Stimulated activated CD4-positive, alpha-beta T cell treated with anti-CD3 and anti-CD28 coated beads, Interleukin-4, amount 100 ng/mL, for 24 hours (primary cell): ENCODE measurements at regions not wholly inside any gene's neighbourhood (a gene's known extent, or its start where the extent isn't known, plus 50 kb on each side); places are given as distances from the start of the nearest gene placed in this dataset.

ENCODE experiments used
- DNase-seq: peaks from one replicate; pipeline ENCODE4 v3.0.0-alpha.2; 2020

DNA sequence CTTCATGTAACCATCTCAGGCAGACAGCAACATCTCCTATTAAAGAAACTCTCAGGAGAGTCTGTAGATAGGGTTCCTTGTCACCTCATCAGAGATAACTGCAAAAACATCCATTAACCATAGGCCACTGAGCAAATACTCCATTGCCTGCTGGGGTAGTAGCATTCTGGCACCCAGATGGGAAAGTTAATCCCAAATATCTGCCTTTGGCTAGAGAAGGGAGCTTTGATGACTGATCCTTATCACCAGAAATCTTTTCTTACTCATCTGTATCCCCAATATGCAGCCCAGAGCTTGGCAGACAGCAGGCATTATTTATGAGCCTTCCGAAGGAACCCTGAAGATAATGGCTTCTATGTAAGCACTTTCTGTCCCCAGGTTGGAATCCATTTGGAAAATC is 173.1 kb downstream of the MFSD1 start:
- DNase-seq = no peak

- no peak for DNase-seq
Measured at GRCh38 chr3:158976966-158977365, 175.1 kb downstream of the MFSD1 start.

GRCh38 chr3:158977497-158977896 is 175.6 kb downstream of the MFSD1 start:
- no peak for DNase-seq

DNA sequence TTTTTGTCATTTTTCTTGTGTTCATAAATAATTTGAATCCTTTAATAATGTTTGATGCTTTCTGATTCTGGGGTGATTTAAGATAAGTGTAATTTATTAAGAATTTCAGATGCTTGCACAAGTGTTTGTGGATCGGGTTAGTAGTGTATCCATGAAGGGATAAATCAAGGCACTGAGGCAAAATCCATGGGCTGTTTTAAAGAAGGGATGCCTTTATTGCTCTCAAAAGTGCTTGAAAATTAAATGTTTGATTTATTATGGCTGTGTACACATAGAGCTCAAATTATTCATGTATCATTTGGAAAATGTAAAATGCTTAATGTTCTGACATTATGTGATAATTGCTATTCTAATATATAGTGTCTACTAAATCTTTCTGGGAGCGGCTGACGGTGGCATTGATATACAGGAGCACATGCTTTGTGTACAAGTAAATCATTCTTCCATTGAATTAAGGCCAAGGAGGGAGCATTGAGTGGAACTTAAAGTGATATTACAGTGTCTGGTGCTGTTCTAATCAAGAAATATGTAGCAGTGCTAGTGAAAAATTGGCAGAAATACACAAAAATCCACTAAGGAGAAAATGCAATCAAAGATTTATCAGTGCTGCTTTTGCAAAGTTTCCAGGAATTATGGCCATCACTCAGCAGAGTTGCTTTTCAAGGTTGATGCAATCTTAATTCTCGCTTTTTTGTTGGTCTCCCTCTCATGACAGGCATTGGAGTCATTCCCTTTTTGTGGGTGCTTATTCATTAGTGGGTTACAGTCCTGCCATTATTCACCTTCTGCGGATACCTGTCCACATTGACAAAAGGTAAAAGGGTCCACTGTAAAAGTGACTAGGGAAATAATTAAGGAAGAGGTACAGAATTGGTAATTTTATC is 181.6 kb downstream of the MFSD1 start:
- DNase-seq = no peak

DNA sequence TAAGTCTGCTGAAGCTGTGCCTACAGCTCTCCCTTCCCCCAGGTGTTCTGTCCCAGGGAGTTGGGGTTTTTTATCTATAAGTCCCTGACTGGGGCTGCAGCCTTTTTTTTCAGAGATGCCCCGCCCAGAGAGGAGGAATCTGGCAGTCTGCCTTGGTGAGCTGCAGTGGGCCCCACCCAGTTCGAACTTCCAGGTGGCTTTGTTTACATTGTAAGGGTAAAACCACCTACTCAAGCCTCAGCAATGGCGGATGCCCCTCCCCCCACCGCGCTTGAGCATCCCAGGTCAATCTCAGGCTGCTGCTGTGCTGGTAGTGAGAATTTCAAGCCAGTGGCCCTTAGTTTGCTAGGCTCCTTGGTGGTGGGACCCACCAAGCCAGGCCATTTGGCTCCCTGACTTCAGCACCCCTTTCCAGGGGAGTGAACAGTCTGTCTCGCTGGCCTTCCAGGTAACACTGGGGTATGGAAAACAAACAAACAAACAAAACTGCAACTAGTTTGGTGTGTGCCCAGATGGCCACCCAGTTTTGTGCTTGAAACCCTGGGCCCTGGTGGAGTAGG is 189.4 kb downstream of the MFSD1 start:
- no peak for DNase-seq

- DNase-seq = no peak
Measured at GRCh38 chr3:158992463-158992862, 190.6 kb downstream of the MFSD1 start.

GRCh38 chr3:158994386-158994785 is 192.5 kb downstream of the MFSD1 start:
- no peak for DNase-seq

DNA sequence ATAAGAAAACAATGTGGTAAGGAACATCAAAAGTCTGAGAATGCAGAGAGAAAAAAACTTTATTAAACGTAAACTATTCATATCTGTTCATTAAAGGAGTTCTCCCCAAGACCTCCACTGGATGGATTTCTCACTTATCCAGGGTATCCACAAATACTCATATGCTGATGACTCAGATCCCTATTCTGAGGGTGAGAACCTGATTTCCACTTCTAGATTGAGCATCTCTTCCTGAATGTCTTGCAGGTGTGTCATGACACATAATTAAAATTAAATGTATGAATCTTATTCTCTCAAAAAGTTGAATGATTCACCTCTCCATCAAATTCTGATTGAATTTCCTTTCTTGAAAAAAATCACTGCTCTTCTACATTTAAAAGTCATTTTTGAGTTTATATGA is 199.9 kb downstream of the MFSD1 start:
- no peak for DNase-seq

DNA sequence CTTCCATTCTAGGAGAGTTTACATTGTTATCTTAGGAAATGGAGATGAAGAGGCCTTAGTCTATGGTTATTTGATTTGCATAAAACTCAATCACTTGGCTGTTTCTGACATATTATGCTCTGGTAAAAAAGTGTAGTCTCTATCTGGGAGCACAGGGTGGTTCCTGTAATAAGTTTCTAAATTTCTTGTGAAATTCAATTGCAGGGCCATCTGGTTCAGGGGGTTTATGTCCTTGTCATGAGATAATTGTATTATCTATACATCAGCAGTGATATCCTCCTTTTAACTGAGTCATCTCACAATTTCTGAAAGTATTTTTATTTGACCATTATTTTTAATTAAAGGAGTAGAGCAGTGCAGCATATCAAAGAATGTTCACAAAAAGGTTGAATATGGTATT is 203.3 kb downstream of the MFSD1 start:
- DNase-seq = no peak

DNA sequence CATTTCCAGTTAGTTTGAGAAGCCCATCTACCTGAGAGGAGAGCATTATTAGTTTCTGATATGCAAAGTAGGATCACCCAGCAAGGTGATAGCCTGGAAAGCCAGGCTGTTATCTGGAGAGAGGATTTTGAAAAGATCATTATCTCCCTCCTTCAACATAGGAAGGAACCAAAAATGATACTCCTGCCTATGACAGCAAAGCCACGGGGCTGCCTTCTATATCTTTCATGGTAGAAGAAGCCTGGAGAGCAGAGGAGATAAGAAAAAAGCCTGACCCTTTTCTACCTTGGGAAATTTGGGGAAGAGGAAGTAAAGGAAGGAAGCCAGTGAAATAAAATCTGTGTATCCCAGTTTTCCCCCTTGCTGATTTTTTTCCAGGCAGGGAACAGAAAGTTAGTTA is 205.5 kb downstream of the MFSD1 start:
- no peak for DNase-seq

GRCh38 chr3:159008401-159008800 is 206.5 kb downstream of the MFSD1 start:
- DNase-seq = no peak

DNA sequence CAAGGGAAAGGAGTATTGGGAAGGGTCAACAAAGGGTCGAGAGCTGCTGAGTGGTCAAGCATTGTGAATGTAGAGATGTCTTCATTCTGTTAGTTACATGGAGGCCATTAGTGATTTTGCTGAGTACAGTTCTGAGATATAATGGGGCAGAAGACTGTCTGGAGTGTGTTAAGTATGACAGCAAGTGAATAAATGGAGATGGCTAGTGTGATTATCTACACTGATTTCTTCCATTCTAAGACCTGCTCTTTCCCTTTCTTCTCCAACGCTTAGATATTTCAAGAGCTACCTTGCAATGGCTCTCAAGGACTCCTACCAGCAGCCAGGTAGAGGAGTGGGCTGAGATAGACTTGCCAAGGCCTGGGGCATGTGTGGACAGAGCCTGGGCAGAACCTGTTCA is 216.5 kb downstream of the MFSD1 start:
- no peak for DNase-seq

GRCh38 chr3:159025733-159026132 is 223.9 kb downstream of the MFSD1 start:
- no peak for DNase-seq

GRCh38 chr3:159026510-159026909 is 224.7 kb downstream of the MFSD1 start:
- no peak for DNase-seq

DNA sequence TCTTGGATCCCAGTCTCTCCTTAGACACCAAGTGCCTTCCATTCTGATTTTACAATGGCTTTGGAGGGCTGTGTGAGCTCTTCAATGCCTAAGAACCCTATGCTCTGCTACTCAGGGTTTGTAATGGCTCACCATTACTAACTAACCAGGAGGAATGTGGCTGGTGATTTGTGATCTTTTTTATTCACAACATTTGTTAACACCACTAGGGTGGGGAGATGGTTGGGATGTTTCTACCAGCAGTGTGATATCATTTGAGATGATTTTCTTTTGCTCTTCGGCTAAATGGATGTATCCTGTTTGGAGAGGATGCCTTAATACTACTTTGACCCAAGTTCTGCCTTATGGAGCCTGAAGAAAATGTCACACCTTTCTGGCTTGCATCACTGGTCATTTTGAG is 226.9 kb downstream of the MFSD1 start:
- DNase-seq = no peak

GRCh38 chr3:159029306-159030026 is 227.6 kb downstream of the MFSD1 start:
- no peak for DNase-seq

- no peak for DNase-seq
Measured at GRCh38 chr3:159030138-159030670, 228.3 kb downstream of the MFSD1 start.

- DNase-seq = no peak
Measured at GRCh38 chr3:159030886-159031679, 229.2 kb downstream of the MFSD1 start.

DNA sequence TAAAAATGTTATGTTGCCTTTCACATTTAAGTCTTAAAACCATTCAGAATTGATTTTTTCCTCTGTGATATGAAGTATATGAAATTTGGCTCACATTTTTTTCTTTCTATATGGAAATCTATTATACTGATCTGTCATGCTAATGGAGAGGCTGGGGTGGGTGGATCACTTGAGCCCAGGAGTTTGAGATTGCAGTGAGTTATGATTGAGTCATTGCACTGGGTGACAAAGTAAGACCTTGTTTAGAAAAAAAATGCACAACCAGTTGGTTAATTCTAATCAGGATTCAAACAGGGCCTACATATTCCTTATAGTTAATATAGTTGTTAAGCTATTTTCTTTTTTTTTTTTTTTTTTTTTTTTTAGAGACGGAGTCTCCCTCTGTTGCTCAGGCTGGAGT is 230.5 kb downstream of the MFSD1 start:
- DNase-seq = no peak

DNA sequence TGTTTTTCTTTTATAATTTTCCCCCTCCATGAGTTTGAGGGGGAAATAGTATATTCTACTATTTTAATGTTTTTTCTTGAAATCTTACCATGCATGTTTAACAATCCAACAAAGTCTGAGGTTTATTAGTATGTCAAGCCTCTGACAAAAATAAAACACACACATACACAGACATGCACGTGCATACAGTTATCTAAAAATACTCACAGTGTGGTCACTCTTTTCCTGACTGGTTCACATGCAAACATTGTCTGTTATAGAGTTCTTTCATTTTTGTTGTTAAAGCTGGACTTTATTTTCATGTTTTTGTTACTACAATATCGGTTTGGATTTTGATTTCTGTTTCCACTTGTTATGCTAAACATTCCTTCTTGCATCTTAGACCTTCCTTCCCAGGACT is 236.6 kb downstream of the MFSD1 start:
- no peak for DNase-seq

DNA sequence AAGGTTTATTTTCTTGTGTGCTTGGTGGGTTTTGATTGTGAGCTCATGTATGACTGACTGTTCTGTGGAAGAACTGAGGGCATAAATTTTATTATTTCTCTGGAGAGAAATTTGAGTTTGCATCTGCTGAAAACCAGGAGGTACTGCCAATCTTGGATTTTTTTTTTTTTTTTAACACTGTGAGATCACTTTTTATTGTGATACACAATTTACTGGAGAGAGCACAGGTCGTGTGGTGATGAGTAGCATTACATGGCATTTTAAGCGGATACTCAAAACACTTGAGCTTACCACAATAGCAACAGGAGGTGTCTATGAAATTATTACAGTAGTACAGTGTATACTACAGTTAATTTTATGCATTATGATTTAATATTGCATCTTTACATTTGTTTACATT is 237.4 kb downstream of the MFSD1 start:
- DNase-seq = no peak

DNA sequence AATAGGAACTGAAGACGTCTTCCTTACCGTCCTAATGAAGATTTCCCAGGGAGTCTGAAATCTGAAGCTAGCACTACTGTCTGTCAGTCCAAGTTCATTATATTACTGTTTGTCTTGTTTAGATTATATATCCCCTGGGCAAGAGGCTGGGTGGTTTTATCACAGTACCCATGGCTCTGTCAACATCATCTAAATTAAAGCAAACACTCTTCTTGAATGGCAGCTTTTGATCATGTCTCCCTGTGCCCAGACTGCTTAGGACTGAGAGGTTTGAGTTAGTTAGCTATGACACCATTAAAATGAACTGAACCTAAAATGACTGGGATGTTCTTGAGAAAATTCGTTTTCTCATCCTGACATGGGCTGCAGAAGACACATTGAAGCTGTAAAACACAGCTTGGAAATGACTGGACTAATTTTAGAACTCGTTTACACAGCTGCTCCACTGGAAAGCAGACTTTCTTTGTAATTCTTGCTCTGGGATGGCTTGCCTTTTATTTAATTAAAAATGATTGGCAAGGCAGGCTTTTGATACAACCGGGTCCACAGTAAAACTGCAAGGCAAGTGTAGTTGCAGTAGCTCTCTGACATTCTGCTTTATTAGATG is 243.5 kb downstream of the MFSD1 start:
- no peak for DNase-seq

GRCh38 chr3:159047361-159047760 is 245.5 kb downstream of the MFSD1 start:
- DNase-seq = no peak
